ENCODE measurements at regions not wholly inside any gene's neighbourhood (a gene's known extent, or its start where the extent isn't known, plus 50 kb on each side); places are given as distances from the start of the nearest gene placed in this dataset.

DNA sequence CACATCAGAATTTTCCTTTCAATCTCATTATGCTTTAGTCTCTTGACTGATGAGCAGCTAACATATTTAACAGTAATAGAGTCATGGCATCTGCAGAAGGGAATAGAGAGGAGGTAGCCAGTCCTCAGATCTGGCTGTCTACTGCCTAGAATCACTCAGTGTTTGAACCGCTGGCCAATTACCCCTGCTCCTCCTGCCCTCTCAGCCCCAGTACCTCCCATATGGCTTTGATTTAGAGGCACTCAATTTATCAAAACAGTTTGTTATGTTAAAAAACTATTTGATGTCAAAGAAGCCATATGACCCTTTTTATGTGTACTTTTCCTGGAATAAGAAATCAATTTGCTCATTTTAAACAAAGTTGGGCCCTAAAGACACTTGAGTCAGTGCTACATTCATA is 355.2 kb downstream of the CMPK2 start:
- Mint-ChIP-seq H3K4me1 (ENCODE audit: unreplicated experiment) (peaks cover 14% of the 10 kb centered on the region), H3K36me3 (ENCODE audit: unreplicated experiment) (no peaks in the 10 kb centered on the region), H3K27me3 (ENCODE audit: unreplicated experiment) (peaks cover 9% of the 10 kb centered on the region), H3K27ac (ENCODE audit: unreplicated experiment) (no peak overlapping the region), H3K4me3 (ENCODE audit: unreplicated experiment) (no peak overlapping the region), H3K9me3 (ENCODE audit: unreplicated experiment) (no peaks in the 10 kb centered on the region)
- TF ChIP-seq, protein P1, sequence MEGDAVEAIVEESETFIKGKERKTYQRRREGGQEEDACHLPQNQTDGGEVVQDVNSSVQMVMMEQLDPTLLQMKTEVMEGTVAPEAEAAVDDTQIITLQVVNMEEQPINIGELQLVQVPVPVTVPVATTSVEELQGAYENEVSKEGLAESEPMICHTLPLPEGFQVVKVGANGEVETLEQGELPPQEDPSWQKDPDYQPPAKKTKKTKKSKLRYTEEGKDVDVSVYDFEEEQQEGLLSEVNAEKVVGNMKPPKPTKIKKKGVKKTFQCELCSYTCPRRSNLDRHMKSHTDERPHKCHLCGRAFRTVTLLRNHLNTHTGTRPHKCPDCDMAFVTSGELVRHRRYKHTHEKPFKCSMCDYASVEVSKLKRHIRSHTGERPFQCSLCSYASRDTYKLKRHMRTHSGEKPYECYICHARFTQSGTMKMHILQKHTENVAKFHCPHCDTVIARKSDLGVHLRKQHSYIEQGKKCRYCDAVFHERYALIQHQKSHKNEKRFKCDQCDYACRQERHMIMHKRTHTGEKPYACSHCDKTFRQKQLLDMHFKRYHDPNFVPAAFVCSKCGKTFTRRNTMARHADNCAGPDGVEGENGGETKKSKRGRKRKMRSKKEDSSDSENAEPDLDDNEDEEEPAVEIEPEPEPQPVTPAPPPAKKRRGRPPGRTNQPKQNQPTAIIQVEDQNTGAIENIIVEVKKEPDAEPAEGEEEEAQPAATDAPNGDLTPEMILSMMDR (IDR thresholded peaks at IDR 0.05): no peak
- no peak for DNase-seq (ENCODE audit: extremely low spot score, unreplicated experiment)

DNA sequence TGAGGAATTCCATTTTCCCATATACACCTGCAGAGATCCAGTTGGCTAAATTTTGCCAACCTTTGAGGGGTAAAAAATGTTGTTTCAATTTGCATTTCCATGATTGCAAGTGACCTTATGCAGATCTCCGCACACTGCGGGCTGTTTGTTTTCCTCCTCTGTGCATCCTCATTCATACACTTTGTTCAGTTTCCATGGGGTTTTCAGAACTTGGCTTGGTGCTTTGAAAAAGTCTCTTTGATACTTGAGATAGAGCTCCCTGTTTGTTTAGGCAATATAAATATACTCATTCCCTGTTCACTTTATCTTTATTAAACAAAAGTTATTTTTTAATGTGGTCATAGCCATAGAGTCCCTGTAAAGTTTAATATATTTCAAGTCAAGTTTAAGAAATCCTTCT is 353.1 kb downstream of the CMPK2 start:
- TF ChIP-seq, protein P1 (IDR thresholded peaks at IDR 0.05): no peak
- DNase-seq (ENCODE audit: extremely low spot score, unreplicated experiment): no peak
- peaks cover 9% of the 10 kb centered on the region for H3K27me3 Mint-ChIP-seq (ENCODE audit: unreplicated experiment)
- no peak overlapping the region for H3K27ac Mint-ChIP-seq (ENCODE audit: unreplicated experiment)
- no peaks in the 10 kb centered on the region for H3K9me3 Mint-ChIP-seq (ENCODE audit: unreplicated experiment)
- H3K4me3 Mint-ChIP-seq (ENCODE audit: unreplicated experiment): no peak overlapping the region
- H3K36me3 Mint-ChIP-seq (ENCODE audit: unreplicated experiment): no peaks in the 10 kb centered on the region
- H3K4me1 Mint-ChIP-seq (ENCODE audit: unreplicated experiment): no peaks in the 10 kb centered on the region

DNA sequence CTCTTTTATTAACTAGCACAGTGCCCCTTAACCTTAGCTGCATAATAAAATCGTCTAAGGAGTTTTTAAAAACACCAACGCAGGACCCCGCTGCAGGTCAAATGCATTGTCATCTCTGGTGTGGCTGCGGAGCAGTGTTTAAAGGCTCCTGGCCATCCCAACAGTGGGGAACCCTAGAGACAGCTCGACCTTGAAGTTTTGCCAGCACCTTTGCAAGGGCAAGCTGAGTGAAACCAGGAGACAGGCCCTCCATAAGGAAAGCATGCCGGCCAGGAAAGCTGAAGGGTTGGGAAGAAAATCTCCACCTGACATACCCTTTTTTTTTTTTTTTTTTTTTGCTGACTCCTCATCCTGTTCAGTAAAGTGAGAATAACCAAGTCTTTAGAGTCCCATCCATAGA is 349.0 kb downstream of the CMPK2 start:
- Mint-ChIP-seq H3K9me3 (ENCODE audit: unreplicated experiment) (no peaks in the 10 kb centered on the region), H3K27me3 (ENCODE audit: unreplicated experiment) (peaks cover 9% of the 10 kb centered on the region), H3K4me1 (ENCODE audit: unreplicated experiment) (no peaks in the 10 kb centered on the region), H3K27ac (ENCODE audit: unreplicated experiment) (no peak overlapping the region), H3K36me3 (ENCODE audit: unreplicated experiment) (no peaks in the 10 kb centered on the region), H3K4me3 (ENCODE audit: unreplicated experiment) (no peak overlapping the region)
- TF ChIP-seq, protein P1 (IDR thresholded peaks at IDR 0.05): no peak
- DNase-seq (ENCODE audit: extremely low spot score, unreplicated experiment): no peak

DNA sequence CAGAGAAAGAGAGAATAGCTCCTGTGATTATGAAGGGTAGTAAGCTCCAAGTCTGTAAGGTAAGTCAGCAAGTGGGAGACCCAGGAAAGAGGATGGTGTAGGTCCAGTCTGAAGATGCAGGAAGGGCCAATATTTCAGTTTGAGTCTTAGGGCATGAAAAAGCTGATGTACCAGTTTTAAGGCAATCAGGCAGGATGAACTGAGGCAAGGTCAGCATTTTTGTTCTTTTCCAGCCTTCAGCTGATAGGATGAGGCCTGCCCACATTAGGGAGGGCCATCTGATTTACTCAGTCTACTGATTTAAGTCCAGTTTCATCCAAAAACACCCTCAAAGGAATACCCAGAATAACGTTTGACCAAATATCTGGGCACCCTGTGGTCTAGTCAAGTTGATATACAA is 347.3 kb downstream of the CMPK2 start:
- H3K27me3 Mint-ChIP-seq (ENCODE audit: unreplicated experiment): no peaks in the 10 kb centered on the region
- no peaks in the 10 kb centered on the region for H3K9me3 Mint-ChIP-seq (ENCODE audit: unreplicated experiment)
- TF ChIP-seq, protein P1 (IDR thresholded peaks at IDR 0.05): no peak
- no peak for DNase-seq (ENCODE audit: extremely low spot score, unreplicated experiment)
- no peak overlapping the region for H3K4me3 Mint-ChIP-seq (ENCODE audit: unreplicated experiment)
- H3K4me1 Mint-ChIP-seq (ENCODE audit: unreplicated experiment): no peaks in the 10 kb centered on the region
- H3K27ac Mint-ChIP-seq (ENCODE audit: unreplicated experiment): no peak overlapping the region
- no peaks in the 10 kb centered on the region for H3K36me3 Mint-ChIP-seq (ENCODE audit: unreplicated experiment)

DNA sequence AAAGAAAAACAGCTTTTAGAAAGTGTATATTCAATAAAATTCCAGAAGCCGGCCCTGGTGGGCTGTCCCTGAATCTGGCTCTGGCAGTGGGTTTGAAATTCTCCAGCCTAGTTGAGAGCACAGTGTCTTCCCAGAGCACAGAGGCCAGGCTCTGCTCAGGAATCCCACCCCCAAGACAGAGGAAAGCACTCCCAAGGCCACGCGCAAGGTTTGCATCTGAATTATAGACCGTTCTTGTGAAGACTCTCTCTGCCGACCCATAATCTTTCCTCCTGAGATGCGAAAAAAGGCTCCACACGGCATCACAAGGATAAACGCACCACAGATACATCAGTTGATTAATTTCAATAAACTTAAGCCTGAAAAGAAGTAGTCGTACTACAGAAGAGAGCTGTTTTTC is 342.2 kb downstream of the CMPK2 start:
- Mint-ChIP-seq H3K4me3 (ENCODE audit: unreplicated experiment) (no peak overlapping the region), H3K27me3 (ENCODE audit: unreplicated experiment) (no peaks in the 10 kb centered on the region), H3K27ac (ENCODE audit: unreplicated experiment) (no peak overlapping the region), H3K4me1 (ENCODE audit: unreplicated experiment) (no peaks in the 10 kb centered on the region), H3K9me3 (ENCODE audit: unreplicated experiment) (no peaks in the 10 kb centered on the region), H3K36me3 (ENCODE audit: unreplicated experiment) (no peaks in the 10 kb centered on the region)
- TF ChIP-seq, protein P1 (IDR thresholded peaks at IDR 0.05): no peak
- no peak for DNase-seq (ENCODE audit: extremely low spot score, unreplicated experiment)

All from osteocyte (in vitro differentiated cells).